H1 (cell line): ENCODE measurements at regions not wholly inside any gene's neighbourhood (a gene's known extent, or its start where the extent isn't known, plus 50 kb on each side); places are given as distances from the start of the nearest gene placed in this dataset.

Experiments
- CBX5 ChIP-seq: fragments of 300-800, 300-1000 bp; sonication (generic); IDR thresholded peaks from 2 replicates; pipeline ENCODE4 v1.7.1; 2016; ENCODE audit warnings: antibody characterized with exemption, low read length, low read depth
- CEBPB ChIP-seq: IDR thresholded peaks from 2 replicates; pipeline ENCODE4 v1.6.1; 2012; ENCODE audit warnings: low read depth, low read length
- CREB1 ChIP-seq: IDR thresholded peaks from 2 replicates; pipeline ENCODE4 v1.6.1; 2012; ENCODE audit warnings: inconsistent platforms
- FOSL1 ChIP-seq: IDR thresholded peaks from 2 replicates; pipeline ENCODE4 v1.6.1; 2011; ENCODE audit warnings: mild to moderate bottlenecking, low read depth, low read length, moderate library complexity; ENCODE audit not compliant: insufficient read depth
- JUN ChIP-seq: IDR thresholded peaks from 2 replicates; pipeline ENCODE4 v1.6.1; 2011; ENCODE audit warnings: low read depth, mild to moderate bottlenecking, improper control_type of control experiment, low read length
- JUND ChIP-seq: IDR thresholded peaks from 2 replicates; pipeline ENCODE4 v1.6.1; 2011; ENCODE audit warnings: mild to moderate bottlenecking, improper control_type of control experiment, low read length
- MAX ChIP-seq: IDR thresholded peaks from 2 replicates; pipeline ENCODE4 v1.6.1; 2012; ENCODE audit warnings: inconsistent platforms
- NRF1 ChIP-seq: IDR thresholded peaks from 2 replicates; pipeline ENCODE4 v1.6.1; 2011; ENCODE audit warnings: mild to moderate bottlenecking, low read depth, low read length, improper control_type of control experiment
- POLR2A ChIP-seq, 2 experiments: IDR thresholded peaks; 1 replicate in 1 of 2; 2 replicates in 1 of 2; pipeline ENCODE4 v1.6.1; 2011; ENCODE audit warnings: low read depth in 2 of 2, low read length in 2 of 2, mild to moderate bottlenecking in 2 of 2; ENCODE audit errors: control extremely low read depth in 1 of 2
- POLR2AphosphoS5 ChIP-seq: IDR thresholded peaks from 2 replicates; pipeline ENCODE4 v1.6.1; 2011; ENCODE audit warnings: low read depth, low read length
- TAF1 ChIP-seq: IDR thresholded peaks from 2 replicates; pipeline ENCODE4 v1.6.1; 2011; ENCODE audit warnings: mild to moderate bottlenecking, low read depth, low read length
- TAF7 ChIP-seq: optimal IDR thresholded peaks from 2 replicates; pipeline ENCODE3; 2011; ENCODE audit warnings: low read depth, mild to moderate bottlenecking, inconsistent platforms, low read length, moderate library complexity, borderline replicate concordance
- USF2 ChIP-seq: IDR thresholded peaks from 2 replicates; pipeline ENCODE4 v1.6.1; 2011; ENCODE audit warnings: low read length, improper control_type of control experiment
- TF ChIP-seq, protein P1 (sequence below), 3 experiments: IDR thresholded peaks; 1 replicate in 2 of 3; 2 replicates in 1 of 3; pipeline versions ENCODE4 v1.5.1 to v1.6.1; 2011; ENCODE audit warnings: low read length in 3 of 3, mild to moderate bottlenecking in 3 of 3, inconsistent platforms in 2 of 3, low read depth in 1 of 3, moderate library complexity in 1 of 3; ENCODE audit not compliant: insufficient read depth in 1 of 3; ENCODE audit errors: control extremely low read depth in 1 of 3

DNA sequence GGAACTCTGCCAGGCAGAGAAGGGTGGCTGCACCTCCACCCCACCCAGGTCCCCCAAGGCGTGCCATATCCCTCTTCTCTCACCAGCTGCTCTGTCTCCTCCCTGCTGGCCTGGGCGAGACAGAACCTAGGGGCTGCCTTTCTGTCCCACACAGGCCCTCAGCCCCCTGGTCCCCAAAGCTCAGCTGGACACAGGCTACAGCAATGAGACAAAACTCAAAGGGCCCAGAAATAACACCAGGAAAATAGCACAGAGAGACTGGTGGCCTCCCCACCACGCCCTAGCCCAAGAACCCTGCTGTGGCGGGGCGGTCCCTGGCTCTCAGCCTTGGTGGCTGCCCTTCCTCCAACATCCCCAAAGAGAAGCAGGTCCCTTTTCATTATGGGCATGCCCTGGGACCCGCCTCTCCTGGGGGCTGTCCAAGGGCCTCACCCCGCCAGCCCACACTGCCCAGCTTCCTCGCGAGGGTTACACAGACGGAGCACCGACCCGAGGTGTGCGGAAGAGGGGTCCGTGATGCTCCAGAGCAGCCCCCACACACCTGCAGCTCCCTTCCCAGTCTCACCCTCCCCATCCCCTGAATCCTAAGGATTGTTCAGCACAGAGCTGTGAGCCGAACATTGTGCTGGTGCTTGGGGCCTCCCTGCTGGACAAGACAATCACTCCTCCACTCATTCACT is 67.7 kb upstream of the HMX1 start:
- no peak for TF ChIP-seq JUN
- TF ChIP-seq TAF7 = no peak
- no peak for TF ChIP-seq POLR2A (IDR thresholded peaks at IDR 0.05; ENCODE audit: control extremely low read depth in 1 of 2, low read depth in 2 of 2, low read length in 2 of 2)
- TF ChIP-seq, protein P1, sequence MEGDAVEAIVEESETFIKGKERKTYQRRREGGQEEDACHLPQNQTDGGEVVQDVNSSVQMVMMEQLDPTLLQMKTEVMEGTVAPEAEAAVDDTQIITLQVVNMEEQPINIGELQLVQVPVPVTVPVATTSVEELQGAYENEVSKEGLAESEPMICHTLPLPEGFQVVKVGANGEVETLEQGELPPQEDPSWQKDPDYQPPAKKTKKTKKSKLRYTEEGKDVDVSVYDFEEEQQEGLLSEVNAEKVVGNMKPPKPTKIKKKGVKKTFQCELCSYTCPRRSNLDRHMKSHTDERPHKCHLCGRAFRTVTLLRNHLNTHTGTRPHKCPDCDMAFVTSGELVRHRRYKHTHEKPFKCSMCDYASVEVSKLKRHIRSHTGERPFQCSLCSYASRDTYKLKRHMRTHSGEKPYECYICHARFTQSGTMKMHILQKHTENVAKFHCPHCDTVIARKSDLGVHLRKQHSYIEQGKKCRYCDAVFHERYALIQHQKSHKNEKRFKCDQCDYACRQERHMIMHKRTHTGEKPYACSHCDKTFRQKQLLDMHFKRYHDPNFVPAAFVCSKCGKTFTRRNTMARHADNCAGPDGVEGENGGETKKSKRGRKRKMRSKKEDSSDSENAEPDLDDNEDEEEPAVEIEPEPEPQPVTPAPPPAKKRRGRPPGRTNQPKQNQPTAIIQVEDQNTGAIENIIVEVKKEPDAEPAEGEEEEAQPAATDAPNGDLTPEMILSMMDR (IDR thresholded peaks at IDR 0.05; ENCODE audit: control extremely low read depth in 1 of 3, insufficient read depth in 1 of 3, low read depth in 1 of 3, low read length in 3 of 3) = no peak
- no peak for TF ChIP-seq POLR2AphosphoS5
- TF ChIP-seq CBX5 = no peak
- no peak for TF ChIP-seq JUND
- TF ChIP-seq CREB1 = no peak
- TF ChIP-seq TAF1 = no peak
- no peak for TF ChIP-seq CEBPB
- TF ChIP-seq NRF1 = no peak
- no peak for TF ChIP-seq MAX
- TF ChIP-seq FOSL1 = no peak
- TF ChIP-seq USF2 = no peak
